GM18909 (cell line): ENCODE measurements at regions not wholly inside any gene's neighbourhood (a gene's known extent, or its start where the extent isn't known, plus 50 kb on each side); places are given as distances from the start of the nearest gene placed in this dataset.

ENCODE experiments used
- ATAC-seq: cut with Tn5 transposase; IDR thresholded peaks from one replicate; pipeline ENCODE4 v1.9.1; 2021; ENCODE audit warnings: mild to moderate bottlenecking; ENCODE audit not compliant: unreplicated experiment, poor library complexity

DNA sequence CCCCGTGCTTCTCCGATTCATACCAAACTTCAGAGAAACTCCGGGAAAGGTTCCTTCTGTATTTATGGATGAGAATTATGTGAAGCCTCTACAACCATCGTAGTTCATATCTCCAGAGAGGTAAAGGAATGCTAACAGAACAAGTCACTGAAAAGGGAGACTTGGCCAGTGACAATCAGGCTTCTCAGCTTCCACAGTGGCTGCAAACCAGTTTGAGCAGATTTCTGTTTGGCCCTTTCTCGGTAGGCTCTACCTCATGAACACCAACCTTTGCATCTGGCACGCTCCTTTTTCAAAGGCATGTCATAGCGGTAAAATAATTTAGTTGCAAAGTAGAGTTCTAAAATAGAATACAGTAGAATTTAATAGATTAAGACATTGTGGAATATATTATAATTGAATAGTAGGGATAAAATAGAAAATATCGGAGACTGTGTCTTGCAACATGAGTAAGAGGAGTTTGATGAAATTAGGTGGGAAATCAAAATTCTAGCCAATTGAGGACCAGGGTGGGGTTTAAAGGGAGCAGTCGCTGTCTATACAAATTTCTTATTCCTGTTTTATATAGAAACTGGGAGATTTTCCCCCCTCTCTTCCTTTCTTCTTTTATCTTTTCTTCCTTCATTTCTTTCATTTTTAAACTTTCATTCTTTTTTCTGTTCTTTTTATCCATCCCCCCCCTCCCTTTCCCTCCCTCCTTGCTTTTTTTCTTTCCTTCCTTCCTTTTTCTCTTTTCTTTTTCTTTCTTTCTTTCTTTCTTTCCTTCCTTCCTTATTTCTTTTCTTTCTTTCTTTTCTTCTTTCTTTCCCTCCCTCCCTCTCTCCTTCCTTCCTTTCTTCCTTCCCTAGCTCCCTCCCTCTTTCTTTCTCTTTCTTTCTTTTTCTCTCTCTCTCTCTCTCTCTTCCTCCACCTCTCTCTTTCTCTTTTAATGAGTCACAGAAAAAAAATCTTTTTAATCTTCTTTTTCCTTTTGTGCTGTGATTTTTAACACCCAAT lies 161.5 kb upstream of the KLF6 start:
- ATAC-seq: no peak

- no peak for ATAC-seq
Observed at GRCh38 chr10:3945026-3945425, 160.0 kb upstream of the KLF6 start.

- no peak for ATAC-seq
Observed at GRCh38 chr10:3944591-3944990, 159.6 kb upstream of the KLF6 start.

- no peak for ATAC-seq
Observed at GRCh38 chr10:3943695-3944257, 158.8 kb upstream of the KLF6 start.

- ATAC-seq: no peak
Observed at GRCh38 chr10:3942937-3943489, 158.0 kb upstream of the KLF6 start.

- ATAC-seq: no peak
Observed at GRCh38 chr10:3941676-3942075, 156.7 kb upstream of the KLF6 start.

DNA sequence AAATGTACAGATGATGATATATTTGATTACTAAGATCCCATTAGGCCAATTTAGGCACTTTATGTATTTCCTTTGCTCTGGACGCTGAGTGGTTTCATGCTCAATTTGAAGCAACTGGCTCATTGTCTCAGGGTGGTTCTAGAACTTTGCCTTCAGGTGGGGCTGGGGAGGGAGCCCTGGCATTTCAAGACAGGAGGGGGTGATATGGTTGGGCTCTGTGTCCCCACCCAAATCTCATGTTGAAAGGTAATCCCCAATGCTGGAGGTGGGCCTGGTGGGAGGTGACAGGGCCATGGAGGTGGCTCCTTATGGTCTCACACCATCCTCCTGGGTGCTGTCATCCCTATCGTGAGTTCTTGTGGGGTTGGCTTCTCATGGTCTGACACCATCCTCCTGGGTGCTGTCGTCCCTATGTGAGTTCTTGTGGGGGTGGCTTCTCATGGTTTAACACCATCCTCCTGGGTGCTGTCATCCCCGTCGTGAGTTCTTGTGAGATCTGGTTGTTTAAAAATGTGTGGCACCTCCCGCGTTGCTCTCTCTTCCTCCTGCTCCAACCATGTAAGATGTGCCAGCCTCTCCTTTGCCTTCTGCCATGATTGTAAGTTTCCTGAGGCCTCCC lies 151.5 kb upstream of the KLF6 start:
- no peak for ATAC-seq

DNA sequence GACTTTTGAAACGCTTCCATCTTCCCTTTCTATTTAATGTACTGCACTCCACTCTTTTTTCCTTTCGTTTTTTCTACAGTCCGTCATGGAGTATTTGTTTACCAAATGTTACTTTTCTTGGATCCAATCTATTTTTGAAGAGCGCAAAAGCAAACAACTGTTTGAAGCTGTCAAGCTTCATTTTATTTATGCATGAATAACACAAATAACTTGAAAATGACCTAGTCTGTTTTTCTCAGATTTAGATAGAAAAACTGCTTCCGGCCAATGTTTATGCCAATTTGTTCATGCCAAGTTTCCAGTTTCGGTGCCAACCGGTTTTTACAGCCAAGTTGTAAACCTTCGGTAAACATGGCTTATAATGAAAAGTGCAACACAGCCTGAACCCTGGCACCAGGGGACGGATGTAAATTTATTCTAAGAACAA lies 150.9 kb upstream of the KLF6 start:
- ATAC-seq: no peak

DNA sequence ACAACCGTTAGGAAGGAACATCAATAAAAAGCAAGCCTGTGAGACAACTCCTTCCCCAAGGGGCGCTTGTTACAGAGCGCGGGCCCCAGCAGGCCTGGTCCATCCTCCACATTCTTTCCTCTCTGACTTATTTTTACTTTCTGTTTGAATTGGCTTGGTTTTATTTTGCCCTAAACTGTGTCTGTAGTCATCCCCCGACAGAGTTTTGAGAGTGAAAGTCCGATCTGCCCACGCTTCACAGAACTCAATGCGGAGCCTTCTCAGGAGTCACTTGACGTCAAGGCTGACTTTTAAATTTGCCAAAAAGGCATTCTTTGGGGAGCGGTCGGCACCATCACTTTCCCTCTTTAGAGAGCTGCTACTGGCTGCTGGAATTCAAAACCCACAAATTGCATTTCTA lies 150.1 kb upstream of the KLF6 start:
- peak; percentile 99 for ATAC-seq

DNA sequence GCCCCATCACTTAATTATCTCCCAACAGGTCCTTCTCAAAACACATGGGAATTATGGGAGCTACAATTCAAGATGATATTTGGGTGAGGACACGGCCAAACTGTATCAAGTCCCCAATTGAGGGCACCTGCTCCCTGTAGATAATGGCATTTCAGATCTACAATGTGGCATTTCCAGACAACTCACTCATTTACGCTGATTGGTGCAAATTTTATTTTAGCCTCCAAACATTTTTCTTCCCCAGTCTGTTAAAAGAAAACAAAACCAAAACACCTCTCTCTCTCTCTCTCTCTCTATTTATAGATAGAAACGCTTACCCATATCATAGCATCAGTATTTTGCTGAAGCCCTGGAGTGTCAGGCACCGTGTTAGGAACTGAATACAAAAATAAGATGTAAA lies 148.7 kb upstream of the KLF6 start:
- no peak for ATAC-seq

GRCh38 chr10:3932597-3933375 lies 147.8 kb upstream of the KLF6 start:
- ATAC-seq: no peak

DNA sequence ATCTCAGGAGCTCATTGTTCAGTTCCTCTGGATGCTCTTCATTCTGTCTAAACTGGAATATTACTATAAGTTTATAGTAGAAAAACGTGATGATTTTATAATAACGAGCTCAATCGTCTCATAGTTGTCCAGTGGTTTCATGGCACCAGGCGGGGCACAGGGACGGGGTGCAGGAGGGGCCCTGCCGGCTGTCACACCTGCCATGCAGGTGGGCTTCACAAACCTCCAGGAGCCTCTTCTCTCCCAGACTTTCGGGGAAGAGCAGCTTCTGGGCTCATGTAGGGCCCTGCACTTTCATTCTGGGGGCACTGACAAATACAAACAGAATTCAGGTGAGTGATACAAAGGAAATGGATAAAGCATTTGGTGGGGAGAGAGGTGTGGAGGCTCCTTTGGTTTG lies 146.9 kb upstream of the KLF6 start:
- no peak for ATAC-seq

DNA sequence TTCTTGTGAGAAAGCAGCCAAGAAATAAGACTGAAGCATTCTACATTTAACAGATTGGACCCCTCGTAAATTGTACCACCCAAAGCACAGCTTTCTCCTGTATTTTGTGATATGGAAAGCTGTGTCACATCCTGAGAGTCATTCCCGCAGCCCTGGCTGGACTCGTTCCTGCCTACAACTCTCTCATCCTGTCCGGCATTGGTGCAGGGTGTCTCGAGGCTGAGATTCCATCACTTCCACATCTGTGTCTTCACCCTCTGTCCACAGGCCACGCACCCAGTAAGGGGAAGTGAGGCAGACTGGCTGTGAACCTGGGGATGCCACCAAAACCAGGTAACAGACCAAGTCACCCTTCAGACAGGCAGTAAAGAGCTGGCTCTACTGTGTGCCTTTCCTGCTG lies 146.2 kb upstream of the KLF6 start:
- ATAC-seq: no peak

DNA sequence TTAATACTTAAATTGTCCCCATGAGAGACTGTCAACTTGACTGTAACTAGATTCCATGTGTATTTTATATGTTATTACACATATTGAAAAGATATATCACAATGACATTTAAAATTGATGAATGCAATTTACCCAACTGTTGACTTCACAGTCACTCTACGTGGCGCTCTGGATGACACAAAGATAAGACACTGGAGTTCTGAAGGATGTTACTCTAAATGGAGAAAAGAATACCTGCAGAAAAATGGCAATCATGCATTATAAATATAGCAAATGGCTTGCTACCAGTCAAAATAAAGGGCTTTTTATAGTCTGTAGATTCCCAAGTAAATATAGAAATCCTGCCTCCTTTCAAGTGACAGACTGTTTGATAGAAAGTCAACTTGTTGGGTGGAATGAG lies 143.6 kb upstream of the KLF6 start:
- ATAC-seq: no peak

DNA sequence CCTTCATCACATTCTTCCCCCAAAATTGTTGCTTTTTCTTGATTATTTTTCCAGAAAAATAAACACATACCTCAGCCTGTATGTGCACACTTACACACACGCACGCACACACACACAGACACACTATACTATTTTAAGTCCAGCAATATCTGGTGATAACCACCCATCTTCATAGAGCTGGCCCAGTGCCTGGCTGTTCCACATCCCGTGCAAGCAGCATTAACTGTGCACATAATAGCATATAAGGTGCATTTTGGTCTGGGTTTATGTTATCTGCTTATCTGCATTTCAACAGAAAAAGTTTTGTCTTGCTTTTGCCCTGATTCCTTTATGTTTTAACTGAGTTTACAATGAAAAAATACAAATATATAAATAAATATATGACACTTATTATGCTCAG lies 143.1 kb upstream of the KLF6 start:
- ATAC-seq: no peak

DNA sequence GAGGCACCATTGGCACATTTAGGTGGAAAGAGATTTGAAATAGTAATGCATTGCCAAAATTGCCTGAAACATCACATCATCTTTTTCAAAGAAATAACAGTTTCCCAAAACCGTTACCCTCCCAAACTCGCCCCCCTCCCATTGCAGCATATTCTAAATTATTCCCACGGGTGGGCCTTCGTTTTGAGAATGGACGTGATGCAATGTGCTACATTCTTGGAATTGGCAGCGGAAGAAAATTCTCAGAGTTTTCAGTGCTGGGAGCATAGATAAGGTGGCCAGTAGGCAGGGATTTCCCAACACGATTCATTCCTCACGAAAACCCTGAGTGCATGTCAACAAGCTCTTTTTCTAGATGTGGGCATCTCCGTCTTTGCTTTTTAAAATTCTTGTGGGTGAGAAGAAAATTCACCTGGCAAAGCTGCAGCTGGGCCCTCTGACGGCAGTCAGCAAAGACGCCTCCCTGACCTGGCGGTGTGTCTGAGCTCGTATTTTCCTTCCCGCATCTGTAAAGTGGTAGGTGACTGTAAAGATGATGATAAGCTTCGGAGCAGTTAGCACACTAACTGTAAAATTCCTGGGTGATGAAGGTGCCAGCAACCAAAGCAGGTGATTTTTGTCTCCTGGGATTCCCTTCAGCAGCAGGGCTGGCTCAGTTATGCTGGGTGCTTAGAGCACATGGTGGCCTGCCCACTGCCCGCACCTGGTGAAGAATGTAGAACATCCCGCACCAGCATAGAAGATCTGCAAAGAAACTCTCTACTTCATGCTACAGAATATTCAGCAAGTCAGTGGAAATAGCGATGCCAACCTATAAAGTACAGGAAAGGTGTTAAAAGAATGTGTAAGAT lies 141.9 kb upstream of the KLF6 start:
- ATAC-seq: no peak

GRCh38 chr10:3926258-3926657 lies 141.2 kb upstream of the KLF6 start:
- ATAC-seq: no peak

DNA sequence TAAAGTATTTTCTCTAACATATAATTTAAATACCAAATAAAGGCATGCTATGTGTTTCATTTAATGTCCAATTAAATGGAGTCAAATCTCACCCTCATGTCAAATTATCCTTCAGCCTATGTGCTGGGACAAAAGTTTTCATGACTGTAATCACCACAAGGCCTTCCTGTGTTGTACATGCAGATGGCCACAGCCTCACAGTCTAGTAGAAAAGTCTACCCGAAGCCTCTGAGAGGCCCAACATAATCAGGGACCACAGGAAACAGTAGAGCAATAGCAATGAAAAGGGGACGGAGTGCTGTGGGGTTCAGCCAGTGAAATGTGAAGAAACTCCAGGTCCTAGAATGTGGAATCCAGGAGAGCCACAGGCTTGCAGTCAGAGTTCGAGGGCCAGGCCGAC lies 140.2 kb upstream of the KLF6 start:
- ATAC-seq: no peak

- ATAC-seq: no peak
Observed at GRCh38 chr10:3924344-3924743, 139.3 kb upstream of the KLF6 start.
